Gastroesophageal sphincter (tissue), 3 donors: ENCODE measurements at regions not wholly inside any gene's neighbourhood (a gene's known extent, or its start where the extent isn't known, plus 50 kb on each side); places are given as distances from the start of the nearest gene placed in this dataset.

Source experiments
- CTCF ChIP-seq, 4 experiments: fragments of 200-600 bp in 2 of 4; fragments of 450-650 bp in 2 of 4; sonication (generic) in 1 of 4; IDR thresholded peaks; one replicate each; pipeline ENCODE4 v1.5.1; 2017 to 2019; ENCODE audit warnings: antibody characterized with exemption in 4 of 4, mild to moderate bottlenecking in 2 of 4, moderate library complexity in 2 of 4
- POLR2A ChIP-seq, 2 donors: fragments of 450-650 bp; IDR thresholded peaks; one replicate each; pipeline ENCODE4 v1.6.1; 2017; ENCODE audit warnings: antibody characterized with exemption in 2 of 2, mild to moderate bottlenecking in 2 of 2, moderate library complexity in 1 of 2
- POLR2AphosphoS5 ChIP-seq: sonication (generic); formaldehyde crosslinking; IDR thresholded peaks from one replicate; pipeline ENCODE4 v1.6.1; 2017; ENCODE audit warnings: antibody characterized with exemption

GRCh38 chr14:84483072-84483420 lies 1046.9 kb upstream of the FLRT2 start:
- no peak for TF ChIP-seq CTCF (IDR thresholded peaks at IDR 0.05)
- no peak for TF ChIP-seq POLR2A (IDR thresholded peaks at IDR 0.05)
- TF ChIP-seq POLR2AphosphoS5: no peak
